ENCODE measurements at regions not wholly inside any gene's neighbourhood (a gene's known extent, or its start where the extent isn't known, plus 50 kb on each side); places are given as distances from the start of the nearest gene placed in this dataset.

DNA sequence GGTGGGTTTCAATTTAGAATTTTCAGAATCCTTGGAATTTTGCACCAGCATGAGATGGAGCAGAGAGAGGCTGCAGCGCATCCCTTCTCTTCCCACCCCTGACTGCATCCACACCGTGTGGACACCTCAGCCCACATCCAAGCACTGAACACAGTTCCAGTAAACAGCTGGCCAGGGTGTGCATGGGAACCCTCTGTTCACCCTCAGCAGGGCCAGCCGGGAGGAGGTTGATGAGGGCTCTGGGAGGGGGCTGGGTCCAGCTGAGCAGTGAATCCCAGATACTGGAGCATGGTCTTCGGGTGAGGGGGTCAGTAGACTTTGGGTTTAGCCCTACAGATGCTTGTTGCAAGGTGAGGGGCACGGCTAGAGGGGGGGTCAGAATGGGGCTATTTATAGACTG lies 85.8 kb downstream of the RPLP1 start:
- Mint-ChIP-seq H3K4me1 (no peaks in the 10 kb centered on the region), H3K4me3 (no peak overlapping the region), H3K27me3 (peaks cover 31% of the 10 kb centered on the region), H3K27ac (no peak overlapping the region), H3K9me3 (no peaks in the 10 kb centered on the region), H3K36me3 (no peaks in the 10 kb centered on the region)
- ATAC-seq: no peak

DNA sequence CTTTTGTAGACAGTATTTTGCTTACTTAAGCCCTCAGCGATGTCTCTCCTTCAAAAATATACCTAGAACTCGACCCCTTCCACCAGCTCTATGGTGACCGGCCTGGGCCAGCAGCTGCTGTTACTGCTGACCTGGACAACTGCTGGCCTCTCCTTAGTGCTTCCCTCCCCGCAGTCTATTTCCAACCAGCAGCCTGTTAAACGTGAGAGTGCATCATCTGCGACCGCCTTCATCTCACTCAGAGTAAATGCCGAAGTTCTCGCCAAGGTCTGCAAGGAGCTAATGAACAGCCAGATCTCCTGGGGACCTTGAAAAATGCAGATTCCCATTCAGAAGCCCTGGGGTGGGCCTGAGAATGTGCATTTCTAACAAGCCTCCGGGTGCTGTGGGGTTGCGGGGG lies 86.7 kb downstream of the RPLP1 start:
- Mint-ChIP-seq H3K27me3 (peaks cover 29% of the 10 kb centered on the region), H3K4me3 (no peak overlapping the region), H3K36me3 (no peaks in the 10 kb centered on the region), H3K27ac (no peak overlapping the region), H3K9me3 (no peaks in the 10 kb centered on the region), H3K4me1 (no peaks in the 10 kb centered on the region)
- no peak for ATAC-seq

DNA sequence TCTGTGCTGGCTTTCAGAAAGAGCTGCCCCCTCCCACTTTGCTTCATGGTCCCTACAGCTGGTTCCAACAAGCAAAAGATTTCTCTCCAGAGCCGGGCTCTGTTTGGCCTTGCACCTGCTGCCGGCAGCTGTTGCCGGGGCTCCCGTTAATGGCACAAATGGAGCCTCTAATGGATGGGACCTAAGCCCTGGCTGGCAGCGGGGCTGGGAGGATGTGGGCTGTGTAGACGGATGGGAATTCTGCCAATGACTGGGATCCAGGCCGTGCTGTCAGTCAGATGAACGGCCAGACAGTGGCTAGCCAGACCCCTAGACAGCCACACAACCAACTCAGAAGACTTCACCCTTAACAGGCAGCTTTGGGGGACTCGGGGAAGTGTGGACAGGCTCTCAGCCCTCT lies 88.0 kb downstream of the RPLP1 start:
- Mint-ChIP-seq H3K36me3 (no peaks in the 10 kb centered on the region), H3K27me3 (peaks cover 28% of the 10 kb centered on the region), H3K9me3 (no peaks in the 10 kb centered on the region), H3K4me3 (no peak overlapping the region), H3K27ac (no peak overlapping the region), H3K4me1 (no peaks in the 10 kb centered on the region)
- no peak for ATAC-seq

DNA sequence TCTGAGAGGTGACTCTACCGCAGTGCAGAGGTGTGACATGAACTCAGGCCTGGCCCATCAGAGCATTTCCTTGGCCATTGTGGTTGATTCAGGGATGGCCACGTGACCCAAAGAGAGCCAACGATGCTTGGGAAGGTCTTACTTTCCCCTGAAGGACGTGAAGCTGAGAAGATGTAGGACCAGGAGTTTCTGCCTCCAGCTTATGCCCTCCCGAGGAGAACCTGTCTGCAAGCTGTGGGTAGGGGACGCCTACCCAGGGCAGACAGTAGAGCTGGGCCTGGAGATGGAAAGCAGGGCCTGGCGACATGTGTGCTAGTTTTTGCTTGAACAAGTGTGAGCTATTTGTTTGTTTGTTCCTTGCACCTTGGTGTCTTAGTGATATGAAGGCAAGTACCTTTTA lies 89.4 kb downstream of the RPLP1 start:
- H3K27ac Mint-ChIP-seq: no peak overlapping the region
- no peak for ATAC-seq

DNA sequence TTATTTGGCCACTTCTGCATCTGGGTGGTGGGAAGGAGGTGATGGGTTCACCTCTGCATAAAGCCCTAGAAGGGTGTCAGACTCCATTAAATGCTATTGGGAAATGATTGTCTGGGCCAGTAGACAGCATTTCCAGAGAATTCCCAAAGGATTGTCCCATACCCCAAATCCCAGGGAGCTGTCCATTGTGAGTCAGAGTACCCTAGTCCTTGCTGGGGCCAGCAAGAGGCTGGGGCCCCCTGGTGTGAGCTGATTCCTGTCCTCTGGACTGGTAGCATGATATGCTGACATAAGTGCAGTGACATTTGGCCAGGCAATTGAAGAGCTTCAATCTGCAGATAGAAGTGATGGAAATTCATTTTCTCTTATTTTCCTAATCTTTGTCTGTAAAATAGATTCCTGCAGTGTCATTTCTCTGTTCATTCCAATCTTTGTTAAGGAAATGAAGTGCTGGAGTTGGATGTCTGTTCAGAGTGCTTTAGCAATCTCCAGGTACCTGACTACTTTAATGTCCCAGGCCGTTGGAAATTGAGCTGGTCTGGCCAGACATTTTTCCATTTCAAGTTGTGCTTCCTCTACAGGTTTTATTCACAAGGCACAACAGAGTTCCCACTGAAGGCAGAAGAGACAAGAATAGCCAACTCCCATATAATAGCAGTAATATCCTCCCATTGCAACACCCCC lies 91.2 kb downstream of the RPLP1 start:
- ATAC-seq: no peak
- no peak overlapping the region for H3K4me3 Mint-ChIP-seq
- no peaks in the 10 kb centered on the region for H3K4me1 Mint-ChIP-seq
- H3K36me3 Mint-ChIP-seq: no peaks in the 10 kb centered on the region
- H3K9me3 Mint-ChIP-seq: no peaks in the 10 kb centered on the region
- H3K27ac Mint-ChIP-seq: no peak overlapping the region
- H3K27me3 Mint-ChIP-seq: peaks cover 18% of the 10 kb centered on the region

More for the DNA sequence above, 89.4 kb downstream of the RPLP1 start:
- no peaks in the 10 kb centered on the region for H3K4me1 Mint-ChIP-seq
- no peaks in the 10 kb centered on the region for H3K36me3 Mint-ChIP-seq
- H3K27me3 Mint-ChIP-seq: peaks cover 14% of the 10 kb centered on the region
- no peaks in the 10 kb centered on the region for H3K9me3 Mint-ChIP-seq
- H3K4me3 Mint-ChIP-seq: no peak overlapping the region

DNA sequence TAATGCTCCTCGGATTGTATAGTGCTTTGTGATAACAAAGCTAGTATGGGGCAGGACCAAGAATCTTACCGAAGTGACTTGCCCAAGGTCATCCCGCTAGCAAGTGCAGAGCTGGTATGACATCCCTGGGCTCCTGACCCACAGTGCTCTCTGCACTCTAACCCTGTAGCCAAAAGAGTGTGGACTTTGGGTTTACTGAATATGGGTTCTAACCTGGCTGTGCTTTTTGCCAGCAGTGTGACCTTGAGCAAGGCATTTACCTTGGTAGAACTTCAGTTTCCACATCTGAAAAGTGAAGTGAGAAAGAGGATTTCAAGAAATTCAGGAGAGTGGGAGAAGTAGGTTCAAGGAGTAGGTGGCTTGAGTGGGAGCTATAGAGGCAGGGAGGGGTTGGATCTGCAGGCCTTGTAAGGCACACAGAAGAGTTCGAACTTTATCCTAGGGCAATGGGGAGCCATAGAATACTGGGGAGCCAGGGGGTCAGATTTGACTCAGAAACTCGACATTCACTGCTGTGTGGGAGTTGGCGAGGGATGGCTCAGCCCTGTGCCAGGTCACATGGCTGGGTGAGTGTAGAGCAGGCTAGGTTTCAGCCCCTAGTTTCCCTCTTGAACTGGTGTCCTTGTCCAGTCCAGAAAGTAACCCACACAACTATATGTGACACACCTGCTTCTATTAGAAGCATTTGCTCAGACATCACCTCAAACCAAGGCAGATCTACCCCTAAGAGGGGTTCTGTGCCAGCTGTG lies 91.9 kb downstream of the RPLP1 start:
- H3K27ac Mint-ChIP-seq: no peak overlapping the region
- H3K4me1 Mint-ChIP-seq: no peaks in the 10 kb centered on the region
- H3K9me3 Mint-ChIP-seq: no peaks in the 10 kb centered on the region
- no peak overlapping the region for H3K4me3 Mint-ChIP-seq
- no peak for ATAC-seq
- H3K36me3 Mint-ChIP-seq: no peaks in the 10 kb centered on the region
- H3K27me3 Mint-ChIP-seq: peaks cover 23% of the 10 kb centered on the region

DNA sequence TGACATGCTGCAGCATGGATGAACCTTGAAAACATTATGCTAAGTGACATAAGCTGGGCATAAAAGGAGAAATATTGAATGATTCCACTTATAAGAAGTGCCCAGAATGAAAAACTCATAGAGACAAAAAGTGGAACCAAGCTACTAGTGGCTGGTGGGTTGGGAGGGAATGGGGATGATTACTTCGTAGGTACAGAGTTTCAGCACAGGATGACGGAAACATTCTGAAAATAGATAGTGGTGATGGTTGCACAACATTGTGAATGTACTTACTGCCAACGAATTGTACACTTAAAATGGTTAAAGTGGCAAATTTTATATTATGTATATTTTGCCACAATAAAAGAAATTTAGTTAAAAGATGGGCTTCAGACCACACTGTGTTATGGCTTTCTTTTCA lies 93.6 kb downstream of the RPLP1 start:
- H3K9me3 Mint-ChIP-seq: no peaks in the 10 kb centered on the region
- H3K27ac Mint-ChIP-seq: no peak overlapping the region
- H3K36me3 Mint-ChIP-seq: no peaks in the 10 kb centered on the region
- H3K4me1 Mint-ChIP-seq: no peaks in the 10 kb centered on the region
- peaks cover 26% of the 10 kb centered on the region for H3K27me3 Mint-ChIP-seq
- H3K4me3 Mint-ChIP-seq: no peak overlapping the region
- ATAC-seq: no peak

DNA sequence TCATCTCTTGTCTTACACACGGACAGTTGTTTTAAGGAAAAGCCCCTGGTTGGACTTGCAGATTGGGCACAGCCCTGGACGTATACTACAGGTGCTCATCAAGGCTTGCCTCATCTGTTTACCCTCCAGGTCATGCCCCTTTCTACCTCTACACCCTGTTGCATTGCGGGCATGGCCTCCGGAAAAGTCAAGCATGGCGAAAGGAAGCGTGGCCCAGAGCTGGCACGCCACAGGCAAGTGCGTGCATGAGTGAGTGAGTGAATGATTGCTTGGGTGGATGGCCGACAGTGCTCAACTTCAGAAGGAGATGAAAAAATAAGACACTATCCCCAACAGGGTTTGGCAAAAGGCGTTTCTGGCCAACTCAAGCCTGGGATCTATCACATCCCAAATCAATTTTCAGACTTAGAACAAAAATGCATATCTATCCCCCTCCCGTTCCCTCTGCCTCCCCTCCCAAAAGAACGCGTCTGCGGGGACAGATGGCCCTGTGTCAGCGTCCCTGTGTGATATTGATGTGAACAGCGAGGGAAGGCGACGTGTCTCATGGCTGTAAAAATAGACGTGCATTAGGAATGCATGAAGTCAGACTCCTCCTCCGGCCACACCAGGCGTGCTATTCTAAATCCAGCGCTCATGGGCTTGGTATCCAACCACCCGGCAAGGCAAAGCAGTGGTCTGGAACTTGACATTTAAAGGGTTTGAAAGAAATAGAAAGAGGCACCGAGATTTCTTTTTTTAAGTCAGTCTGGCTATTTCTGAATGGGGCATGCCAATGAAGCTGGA lies 96.0 kb downstream of the RPLP1 start:
- Mint-ChIP-seq H3K4me3 (no peak overlapping the region), H3K27me3 (peaks cover 43% of the 10 kb centered on the region), H3K4me1 (no peaks in the 10 kb centered on the region), H3K36me3 (peaks cover 7% of the 10 kb centered on the region), H3K27ac (no peak overlapping the region), H3K9me3 (peaks cover 12% of the 10 kb centered on the region)
- no peak for ATAC-seq

DNA sequence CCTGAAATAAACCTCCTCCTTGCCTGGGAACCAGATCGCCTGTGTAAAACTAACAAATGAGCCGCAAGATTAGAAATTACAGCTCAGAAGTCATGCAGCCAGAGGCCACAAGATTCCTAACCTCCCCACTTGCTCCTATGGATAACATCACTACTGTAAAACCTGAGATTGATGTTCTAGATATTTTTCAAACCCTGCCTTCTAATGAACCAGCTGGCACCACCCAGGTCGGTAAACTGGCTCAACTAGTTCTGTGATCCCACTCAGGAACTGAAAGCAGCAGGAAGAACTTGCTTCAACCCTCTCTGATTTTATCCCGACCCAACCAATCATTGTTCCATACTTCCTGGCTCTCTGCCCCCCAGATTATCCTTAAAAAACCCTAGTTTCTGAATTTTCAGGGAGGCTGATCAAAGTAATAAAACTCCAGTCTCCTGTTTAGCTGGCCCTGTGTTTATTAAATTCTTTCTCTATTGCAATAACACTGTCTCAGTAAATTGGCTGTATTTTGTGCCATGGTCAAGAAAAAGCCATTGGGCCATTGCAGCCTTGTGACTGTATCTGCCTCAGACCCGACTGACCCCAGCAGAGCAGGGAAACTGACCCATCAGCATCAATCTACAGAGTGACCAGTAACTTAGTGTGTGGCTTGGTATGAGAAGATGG lies 98.9 kb downstream of the RPLP1 start:
- no peaks in the 10 kb centered on the region for H3K4me1 Mint-ChIP-seq

DNA sequence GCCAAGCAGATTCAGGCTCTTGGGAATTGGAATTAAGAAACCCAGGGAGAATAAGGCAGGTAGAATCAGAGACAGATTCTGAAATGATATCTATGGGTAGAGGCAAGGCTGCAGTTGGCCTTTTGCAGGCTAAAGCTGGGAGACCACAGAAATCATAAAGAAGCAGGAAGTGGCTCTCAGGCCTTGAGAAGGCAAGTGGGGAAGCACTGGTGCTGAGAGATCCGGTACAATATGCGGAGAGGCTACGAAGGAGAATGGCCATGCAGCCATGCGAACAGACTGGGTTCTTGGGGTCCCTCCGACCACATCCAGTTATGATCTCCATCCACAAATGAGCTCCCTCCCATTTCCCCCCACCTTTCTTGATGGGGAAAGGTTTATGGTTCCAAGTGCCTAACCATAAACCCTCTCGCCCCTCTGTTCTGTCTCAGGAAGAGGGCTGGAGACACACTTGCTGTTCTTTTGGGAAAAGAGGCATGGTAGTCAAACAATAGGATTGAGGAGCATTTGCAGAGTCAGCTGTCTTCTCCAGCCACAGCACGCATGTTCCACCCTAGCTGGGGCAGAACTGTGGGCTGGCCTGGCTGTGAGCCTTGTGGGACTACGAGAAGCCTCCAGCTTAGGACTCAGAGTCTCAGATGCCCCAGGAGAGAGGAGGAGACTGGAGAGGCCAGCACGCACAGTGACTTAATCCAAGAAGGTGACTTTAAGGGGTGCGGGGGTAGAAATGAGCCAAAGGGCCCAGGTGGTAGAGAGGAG lies 99.6 kb downstream of the RPLP1 start:
- H3K27ac Mint-ChIP-seq: no peak overlapping the region
- no peak for ATAC-seq
- peaks cover 7% of the 10 kb centered on the region for H3K36me3 Mint-ChIP-seq
- no peak overlapping the region for H3K4me3 Mint-ChIP-seq
- peaks cover 43% of the 10 kb centered on the region for H3K27me3 Mint-ChIP-seq
- H3K4me1 Mint-ChIP-seq: no peaks in the 10 kb centered on the region
- H3K9me3 Mint-ChIP-seq: peaks cover 12% of the 10 kb centered on the region

More for the DNA sequence above, 98.9 kb downstream of the RPLP1 start:
- Mint-ChIP-seq H3K27me3 (peaks cover 43% of the 10 kb centered on the region), H3K4me3 (no peak overlapping the region), H3K36me3 (peaks cover 7% of the 10 kb centered on the region), H3K9me3 (peaks cover 12% of the 10 kb centered on the region), H3K27ac (no peak overlapping the region)
- ATAC-seq: no peak

DNA sequence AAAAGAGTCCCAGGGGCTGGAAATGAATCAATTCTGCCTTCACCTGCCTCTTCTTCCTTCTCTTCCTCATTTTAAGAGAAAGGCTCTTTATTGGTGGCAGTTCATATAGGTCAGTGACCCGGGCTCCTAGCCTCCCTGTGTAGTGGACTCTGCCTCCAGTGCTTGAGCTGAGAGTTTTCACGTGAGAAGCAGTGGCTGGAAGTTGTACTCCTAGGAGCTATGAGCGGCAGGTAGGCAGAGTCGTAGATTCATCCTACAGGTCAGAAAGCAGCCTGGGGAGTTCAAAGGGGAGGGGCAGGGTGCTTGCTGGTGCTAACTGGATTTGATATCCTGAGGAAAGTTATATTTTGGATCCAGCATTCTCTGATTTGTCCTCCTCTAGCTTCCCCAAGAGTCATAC lies 101.1 kb downstream of the RPLP1 start:
- Mint-ChIP-seq H3K36me3 (peaks cover 7% of the 10 kb centered on the region), H3K4me3 (no peak overlapping the region), H3K4me1 (no peaks in the 10 kb centered on the region), H3K27ac (no peak overlapping the region), H3K9me3 (peaks cover 12% of the 10 kb centered on the region), H3K27me3 (peaks cover 35% of the 10 kb centered on the region)
- no peak for ATAC-seq

DNA sequence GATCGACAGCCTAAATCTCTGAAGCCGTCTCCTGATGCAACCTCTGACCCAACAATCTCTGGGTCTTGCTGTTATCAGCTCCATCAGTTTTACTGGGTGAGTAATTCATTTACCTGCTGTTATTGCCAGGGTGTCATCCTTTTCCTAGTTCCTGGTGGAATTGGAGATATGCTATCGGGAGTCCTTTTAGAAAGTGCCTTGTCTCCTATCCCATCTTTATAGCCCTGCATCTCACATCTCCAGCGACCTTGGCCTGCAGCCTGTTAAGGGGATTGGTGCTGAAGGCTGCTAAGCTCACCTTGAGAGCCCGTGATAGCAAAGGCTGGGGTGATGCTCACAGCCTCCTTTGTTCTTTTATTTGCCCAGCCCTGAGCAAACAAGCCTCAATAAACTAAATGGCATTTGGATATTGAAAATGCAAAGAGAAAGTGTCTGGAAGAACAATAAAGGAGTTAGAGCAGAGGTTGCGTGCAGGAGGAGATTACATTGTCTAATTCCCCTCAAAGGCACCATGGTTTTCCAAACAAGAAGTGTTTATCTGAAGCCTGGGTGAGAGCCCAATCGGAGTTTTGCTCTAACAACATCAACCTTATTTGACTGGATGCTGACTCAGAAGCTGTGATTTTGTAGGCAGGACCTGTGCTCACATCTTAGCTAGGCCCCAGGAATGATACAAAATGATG lies 101.8 kb downstream of the RPLP1 start:
- Mint-ChIP-seq H3K27me3 (peaks cover 29% of the 10 kb centered on the region), H3K27ac (no peak overlapping the region), H3K4me3 (no peak overlapping the region), H3K9me3 (peaks cover 12% of the 10 kb centered on the region), H3K4me1 (no peaks in the 10 kb centered on the region), H3K36me3 (peaks cover 7% of the 10 kb centered on the region)
- ATAC-seq: no peak

DNA sequence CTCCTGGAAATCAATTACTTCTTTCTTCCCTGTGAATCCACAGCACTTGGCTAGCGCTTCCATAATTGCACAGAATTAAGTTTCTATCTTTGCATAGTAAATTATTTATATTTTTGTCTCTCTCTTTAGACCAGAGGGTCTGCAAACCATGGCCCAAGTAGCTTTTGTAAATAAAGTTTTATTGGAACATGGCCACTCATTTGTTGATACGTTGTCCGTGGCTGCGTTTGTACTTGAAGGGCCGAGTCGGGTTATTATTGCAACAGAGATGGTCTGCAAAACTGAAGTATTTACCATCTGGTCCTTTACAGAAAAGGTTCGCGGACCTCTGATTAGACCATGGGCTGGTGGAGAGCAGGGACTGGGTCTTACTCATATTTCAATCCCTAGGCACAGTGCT lies 102.5 kb downstream of the RPLP1 start:
- Mint-ChIP-seq H3K4me1 (no peaks in the 10 kb centered on the region), H3K27me3 (peaks cover 23% of the 10 kb centered on the region), H3K27ac (no peak overlapping the region), H3K4me3 (no peak overlapping the region), H3K36me3 (peaks cover 7% of the 10 kb centered on the region), H3K9me3 (peaks cover 12% of the 10 kb centered on the region)
- no peak for ATAC-seq

DNA sequence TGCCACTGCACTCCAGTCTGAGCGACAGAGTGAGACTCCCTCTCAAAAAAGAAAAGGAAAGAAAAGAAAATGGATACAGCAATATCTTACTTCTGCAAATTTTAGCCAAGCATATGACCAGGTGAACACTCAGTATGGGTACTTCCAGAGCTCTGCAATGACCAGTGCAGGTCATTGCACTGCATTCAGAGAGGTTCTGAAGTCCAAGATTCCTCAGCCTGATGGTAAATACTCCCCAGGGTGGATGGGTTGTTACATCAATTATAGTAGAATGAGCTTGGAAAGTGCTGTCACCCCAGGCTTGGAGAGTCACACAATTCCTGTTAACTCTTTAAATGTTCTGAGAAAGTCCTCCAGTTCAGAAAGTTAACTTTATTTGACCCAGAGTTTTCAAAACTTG lies 103.7 kb downstream of the RPLP1 start:
- Mint-ChIP-seq H3K9me3 (peaks cover 11% of the 10 kb centered on the region), H3K36me3 (peaks cover 7% of the 10 kb centered on the region), H3K4me3 (no peak overlapping the region), H3K27me3 (peaks cover 17% of the 10 kb centered on the region), H3K27ac (no peak overlapping the region), H3K4me1 (no peaks in the 10 kb centered on the region)
- no peak for ATAC-seq

Data from stimulated activated memory B cell treated with anti-CD40 and anti-IgM and Interleukin-4, amounts not matched to agents 10 μg/mL and 1 μg/mL and 100 μg/mL, for 72 hours (primary cell).